ENCODE measurements at regions not wholly inside any gene's neighbourhood (a gene's known extent, or its start where the extent isn't known, plus 50 kb on each side); places are given as distances from the start of the nearest gene placed in this dataset.

GRCh38 chr10:31599626-31600504 lies 280.8 kb downstream of the ZEB1 start:
- DNase-seq (ENCODE audit: low read depth) (no peak), FAIRE-seq (no peak)
- H3K4me3 Mint-ChIP-seq (ENCODE audit: unreplicated experiment) = no peak overlapping the region
- Histone ChIP-seq H3K9ac (ENCODE audit: low read length) (no peak overlapping the region), H4K20me1 (ENCODE audit: insufficient read depth, low read length) (no peaks in the 10 kb centered on the region), H3K27ac (ENCODE audit: low read depth, low read length) (no peak overlapping the region), H3K36me3 (ENCODE audit: insufficient read depth, low read length) (no peaks in the 10 kb centered on the region), H2AFZ (ENCODE audit: low read depth, low read length) (no peak overlapping the region), H3K4me2 (ENCODE audit: low read length) (no peak overlapping the region), H3K27me3 (ENCODE audit: insufficient read depth, low read length) (peaks cover 3% of the 10 kb centered on the region), H3K9me3 (ENCODE audit: insufficient read depth, low read depth, low read length) (no peaks in the 10 kb centered on the region), H3K4me1 (ENCODE audit: insufficient read depth, low read length) (peaks cover 6% of the 10 kb centered on the region), H3K79me2 (ENCODE audit: insufficient read depth, low read length) (no peaks in the 10 kb centered on the region), H3K4me3 (ENCODE audit: insufficient read depth, low read depth, low read length) (no peak overlapping the region)
- no peak overlapping the region for H3K27ac Mint-ChIP-seq (ENCODE audit: unreplicated experiment)
- no peaks in the 10 kb centered on the region for H3K9me3 Mint-ChIP-seq (ENCODE audit: unreplicated experiment)
- H3K27me3 Mint-ChIP-seq (ENCODE audit: low read depth, unreplicated experiment) = peaks cover 19% of the 10 kb centered on the region
- H3K36me3 Mint-ChIP-seq (ENCODE audit: low read depth, unreplicated experiment) = no peaks in the 10 kb centered on the region
- no peak for TF ChIP-seq EZH2 (IDR thresholded peaks at IDR 0.05; ENCODE audit: insufficient read depth, low read length)
- H3K4me1 Mint-ChIP-seq (ENCODE audit: low read depth, unreplicated experiment) = peaks cover 4% of the 10 kb centered on the region

DNA sequence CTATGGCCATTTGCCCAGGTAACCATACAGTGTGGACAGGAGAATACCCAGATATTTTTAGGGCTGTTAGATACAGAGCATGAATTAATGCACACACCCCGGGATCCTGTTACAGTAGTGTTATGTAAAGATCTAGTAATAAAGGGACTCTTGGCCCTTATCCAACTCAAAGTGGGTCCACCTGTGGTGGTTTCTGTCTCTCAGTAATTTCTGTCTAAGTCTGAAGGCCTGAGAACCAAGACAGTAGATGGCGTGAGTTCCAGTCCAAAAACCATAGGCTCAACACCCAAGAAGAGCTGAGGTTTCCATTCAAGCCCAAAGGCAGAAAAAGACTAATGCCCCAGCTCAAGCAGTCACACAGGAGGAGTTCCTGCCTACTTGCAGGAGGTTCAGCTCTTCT lies 277.7 kb downstream of the ZEB1 start:
- H3K27ac ChIP-seq (ENCODE audit: low read depth, low read length) = no peak overlapping the region
- Mint-ChIP-seq H3K4me1 (ENCODE audit: low read depth, unreplicated experiment) (peaks cover 4% of the 10 kb centered on the region), H3K4me3 (ENCODE audit: unreplicated experiment) (no peak overlapping the region), H3K9me3 (ENCODE audit: unreplicated experiment) (peaks cover 2% of the 10 kb centered on the region), H3K36me3 (ENCODE audit: low read depth, unreplicated experiment) (no peaks in the 10 kb centered on the region), H3K27me3 (ENCODE audit: low read depth, unreplicated experiment) (peaks cover 19% of the 10 kb centered on the region), H3K27ac (ENCODE audit: unreplicated experiment) (no peak overlapping the region)
- H3K4me1 ChIP-seq (ENCODE audit: insufficient read depth, low read length) = no peaks in the 10 kb centered on the region
- H3K36me3 ChIP-seq (ENCODE audit: insufficient read depth, low read length) = no peaks in the 10 kb centered on the region
- H3K9ac ChIP-seq (ENCODE audit: low read length) = no peak overlapping the region
- H4K20me1 ChIP-seq (ENCODE audit: insufficient read depth, low read length) = no peaks in the 10 kb centered on the region
- H3K4me2 ChIP-seq (ENCODE audit: low read length) = no peak overlapping the region
- H2AFZ ChIP-seq (ENCODE audit: low read depth, low read length) = no peak overlapping the region
- no peak for DNase-seq (ENCODE audit: low read depth)
- no peak overlapping the region for H3K4me3 ChIP-seq (ENCODE audit: insufficient read depth, low read depth, low read length)
- no peak for TF ChIP-seq CTCF (IDR thresholded peaks at IDR 0.05; ENCODE audit: insufficient read depth, low read depth, low read length)
- TF ChIP-seq EZH2 (IDR thresholded peaks at IDR 0.05; ENCODE audit: insufficient read depth, low read length) = no peak
- no peaks in the 10 kb centered on the region for H3K9me3 ChIP-seq (ENCODE audit: insufficient read depth, low read depth, low read length)
- no peak for FAIRE-seq
- no peaks in the 10 kb centered on the region for H3K79me2 ChIP-seq (ENCODE audit: insufficient read depth, low read length)
- H3K27me3 ChIP-seq (ENCODE audit: insufficient read depth, low read length) = peaks cover 3% of the 10 kb centered on the region

DNA sequence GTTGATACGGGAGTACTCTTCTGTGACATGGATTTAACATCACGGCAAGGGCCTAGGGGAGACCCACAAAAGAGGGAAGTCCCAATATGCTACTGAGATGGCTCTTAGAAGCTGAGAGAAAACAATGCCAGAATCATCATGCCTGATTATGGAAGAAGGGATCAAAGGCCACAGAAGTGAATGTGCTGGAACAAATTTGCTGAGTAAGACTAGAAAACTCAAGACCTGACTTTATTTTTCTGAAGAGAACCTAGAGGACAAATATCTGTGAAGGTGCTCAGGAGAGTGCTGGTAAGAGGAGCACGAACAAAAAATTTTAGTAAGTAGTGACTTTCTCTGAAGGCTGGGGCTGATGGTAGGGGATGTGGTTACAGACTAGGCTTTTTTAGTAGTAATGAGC lies 277.0 kb downstream of the ZEB1 start:
- Mint-ChIP-seq H3K27ac (ENCODE audit: unreplicated experiment) (no peak overlapping the region), H3K36me3 (ENCODE audit: low read depth, unreplicated experiment) (no peaks in the 10 kb centered on the region), H3K4me3 (ENCODE audit: unreplicated experiment) (no peak overlapping the region), H3K4me1 (ENCODE audit: low read depth, unreplicated experiment) (peaks cover 4% of the 10 kb centered on the region), H3K9me3 (ENCODE audit: unreplicated experiment) (peaks cover 2% of the 10 kb centered on the region), H3K27me3 (ENCODE audit: low read depth, unreplicated experiment) (peaks cover 19% of the 10 kb centered on the region)
- no peak for TF ChIP-seq CTCF (IDR thresholded peaks at IDR 0.05; ENCODE audit: insufficient read depth, low read depth, low read length)
- TF ChIP-seq EZH2 (IDR thresholded peaks at IDR 0.05; ENCODE audit: insufficient read depth, low read length) = no peak
- FAIRE-seq (no peak), DNase-seq (ENCODE audit: low read depth) (no peak)
- Histone ChIP-seq H3K4me2 (ENCODE audit: low read length) (no peak overlapping the region), H3K27me3 (ENCODE audit: insufficient read depth, low read length) (peaks cover 3% of the 10 kb centered on the region), H3K36me3 (ENCODE audit: insufficient read depth, low read length) (no peaks in the 10 kb centered on the region), H3K9ac (ENCODE audit: low read length) (no peak overlapping the region), H3K4me1 (ENCODE audit: insufficient read depth, low read length) (no peaks in the 10 kb centered on the region), H3K4me3 (ENCODE audit: insufficient read depth, low read depth, low read length) (no peak overlapping the region), H3K27ac (ENCODE audit: low read depth, low read length) (no peak overlapping the region), H3K79me2 (ENCODE audit: insufficient read depth, low read length) (no peaks in the 10 kb centered on the region), H4K20me1 (ENCODE audit: insufficient read depth, low read length) (no peaks in the 10 kb centered on the region), H2AFZ (ENCODE audit: low read depth, low read length) (no peak overlapping the region), H3K9me3 (ENCODE audit: insufficient read depth, low read depth, low read length) (no peaks in the 10 kb centered on the region)

Measured in astrocyte (in vitro differentiated cells and primary cell).